Stimulated activated CD8-positive, alpha-beta memory T cell treated with anti-CD3 and anti-CD28 coated beads, Interleukin-15, amount 100 ng/mL, for 4 hours (primary cell): ENCODE measurements at regions not wholly inside any gene's neighbourhood (a gene's known extent, or its start where the extent isn't known, plus 50 kb on each side); places are given as distances from the start of the nearest gene placed in this dataset.

Experiments used
- DNase-seq, 2 donors: peaks; one replicate each; pipeline ENCODE4 v3.0.0-alpha.2; 2020; ENCODE audit warnings: low read depth in 2 of 2

- no peak for DNase-seq
These were observed 105.5 kb downstream of the CRYAA start for GRCh38 chr21:43274022-43274945.

- no peak for DNase-seq
These were observed 104.9 kb downstream of the CRYAA start for GRCh38 chr21:43273708-43274021.

- no peak for DNase-seq
These were observed 104.4 kb downstream of the CRYAA start for GRCh38 chr21:43273016-43273707.

- DNase-seq: no peak
These were observed 103.8 kb downstream of the CRYAA start for GRCh38 chr21:43272591-43272990.

GRCh38 chr21:43271452-43272020, 102.7 kb downstream of the CRYAA start:
- DNase-seq: no peak

- DNase-seq: no peak
These were observed 102.0 kb downstream of the CRYAA start for GRCh38 chr21:43270800-43271301.

- no peak for DNase-seq
These were observed 101.3 kb downstream of the CRYAA start for GRCh38 chr21:43269957-43270705.

- no peak for DNase-seq
These were observed 100.6 kb downstream of the CRYAA start for GRCh38 chr21:43269440-43269839.

- DNase-seq: no peak
These were observed 100.0 kb downstream of the CRYAA start for GRCh38 chr21:43268804-43269186.

- DNase-seq: no peak
These were observed 99.4 kb downstream of the CRYAA start for GRCh38 chr21:43268086-43268803.

GRCh38 chr21:43267391-43268085, 98.7 kb downstream of the CRYAA start:
- no peak for DNase-seq

GRCh38 chr21:43266534-43266933, 97.7 kb downstream of the CRYAA start:
- no peak for DNase-seq

- no peak for DNase-seq
These were observed 93.6 kb downstream of the CRYAA start for GRCh38 chr21:43262427-43262826.
